ENCODE measurements at regions not wholly inside any gene's neighbourhood (a gene's known extent, or its start where the extent isn't known, plus 50 kb on each side); places are given as distances from the start of the nearest gene placed in this dataset.

DNA sequence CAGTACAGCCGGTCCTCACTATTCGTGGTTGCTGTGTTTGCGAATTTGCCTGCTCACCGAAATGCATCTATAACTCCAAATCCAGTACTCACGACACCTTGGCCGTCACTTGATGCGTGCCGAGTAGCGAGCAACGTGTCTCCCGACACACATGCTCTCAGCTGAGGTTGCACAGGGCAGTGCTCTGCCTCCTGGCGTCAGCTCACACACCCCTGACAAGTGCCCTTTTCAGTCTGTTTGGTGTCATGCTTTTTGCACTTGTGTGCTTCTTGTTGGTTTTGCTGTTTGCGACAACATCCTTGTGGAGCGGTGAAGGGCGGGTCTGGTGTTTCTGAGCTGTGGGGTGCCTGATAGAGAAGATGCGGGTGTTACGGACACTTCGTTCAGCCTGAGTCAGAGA is 110.4 kb upstream of the RFLNA start:
- H3K36me3 ChIP-seq (ENCODE audit: control insufficient read depth, insufficient read depth, low read length): no peaks in the 10 kb centered on the region
- DNase-seq (ENCODE audit: low read depth) (no peak), FAIRE-seq (no peak)
- no peak overlapping the region for H3K4me3 ChIP-seq (ENCODE audit: low read depth, low read length)
- TF ChIP-seq, protein P1, sequence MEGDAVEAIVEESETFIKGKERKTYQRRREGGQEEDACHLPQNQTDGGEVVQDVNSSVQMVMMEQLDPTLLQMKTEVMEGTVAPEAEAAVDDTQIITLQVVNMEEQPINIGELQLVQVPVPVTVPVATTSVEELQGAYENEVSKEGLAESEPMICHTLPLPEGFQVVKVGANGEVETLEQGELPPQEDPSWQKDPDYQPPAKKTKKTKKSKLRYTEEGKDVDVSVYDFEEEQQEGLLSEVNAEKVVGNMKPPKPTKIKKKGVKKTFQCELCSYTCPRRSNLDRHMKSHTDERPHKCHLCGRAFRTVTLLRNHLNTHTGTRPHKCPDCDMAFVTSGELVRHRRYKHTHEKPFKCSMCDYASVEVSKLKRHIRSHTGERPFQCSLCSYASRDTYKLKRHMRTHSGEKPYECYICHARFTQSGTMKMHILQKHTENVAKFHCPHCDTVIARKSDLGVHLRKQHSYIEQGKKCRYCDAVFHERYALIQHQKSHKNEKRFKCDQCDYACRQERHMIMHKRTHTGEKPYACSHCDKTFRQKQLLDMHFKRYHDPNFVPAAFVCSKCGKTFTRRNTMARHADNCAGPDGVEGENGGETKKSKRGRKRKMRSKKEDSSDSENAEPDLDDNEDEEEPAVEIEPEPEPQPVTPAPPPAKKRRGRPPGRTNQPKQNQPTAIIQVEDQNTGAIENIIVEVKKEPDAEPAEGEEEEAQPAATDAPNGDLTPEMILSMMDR (IDR thresholded peaks at IDR 0.05; ENCODE audit: insufficient read depth, low read length, severe bottlenecking): no peak
- no peaks in the 10 kb centered on the region for H3K27me3 ChIP-seq (ENCODE audit: control insufficient read depth, insufficient read depth, low read length)

DNA sequence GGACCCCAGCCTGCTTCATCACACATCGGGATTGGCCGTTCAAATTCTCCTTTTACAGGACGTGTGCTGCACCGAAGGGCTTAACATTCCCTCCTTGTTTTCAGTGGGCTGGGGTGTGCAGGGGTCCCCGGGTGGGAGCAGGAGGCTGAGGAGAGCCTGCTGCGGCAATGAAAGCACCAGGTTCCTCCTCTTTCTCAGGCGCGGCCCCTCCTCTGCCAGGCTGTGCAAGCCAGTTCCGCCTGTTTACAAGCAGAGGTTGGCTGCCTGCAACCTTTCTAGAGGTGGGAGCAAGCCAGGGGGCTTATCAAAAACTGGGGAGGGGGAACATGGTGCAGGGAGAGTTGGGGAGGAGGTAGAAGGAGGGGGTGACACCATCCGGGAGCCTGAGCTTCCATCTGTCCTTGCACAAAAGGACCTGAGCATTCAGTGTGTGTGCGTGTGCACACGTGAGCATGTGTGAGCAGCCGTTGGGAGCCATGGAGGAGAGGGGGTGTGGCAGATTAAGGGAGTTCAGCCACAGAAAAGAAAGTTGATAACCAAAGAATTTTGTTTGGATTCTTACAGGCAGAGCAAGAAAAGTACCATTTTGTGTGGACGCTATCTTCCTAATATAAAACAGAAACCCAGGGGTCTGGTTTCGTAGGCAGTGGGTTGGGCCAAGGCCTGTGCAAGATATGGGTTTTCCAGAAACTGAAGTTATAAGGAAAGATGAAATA is 108.8 kb upstream of the RFLNA start:
- DNase-seq (ENCODE audit: low read depth) (no peak), FAIRE-seq (no peak)
- TF ChIP-seq, protein P1 (IDR thresholded peaks at IDR 0.05; ENCODE audit: insufficient read depth, low read length, severe bottlenecking): no peak
- no peaks in the 10 kb centered on the region for H3K27me3 ChIP-seq (ENCODE audit: control insufficient read depth, insufficient read depth, low read length)
- no peak overlapping the region for H3K4me3 ChIP-seq (ENCODE audit: low read depth, low read length)
- no peaks in the 10 kb centered on the region for H3K36me3 ChIP-seq (ENCODE audit: control insufficient read depth, insufficient read depth, low read length)

DNA sequence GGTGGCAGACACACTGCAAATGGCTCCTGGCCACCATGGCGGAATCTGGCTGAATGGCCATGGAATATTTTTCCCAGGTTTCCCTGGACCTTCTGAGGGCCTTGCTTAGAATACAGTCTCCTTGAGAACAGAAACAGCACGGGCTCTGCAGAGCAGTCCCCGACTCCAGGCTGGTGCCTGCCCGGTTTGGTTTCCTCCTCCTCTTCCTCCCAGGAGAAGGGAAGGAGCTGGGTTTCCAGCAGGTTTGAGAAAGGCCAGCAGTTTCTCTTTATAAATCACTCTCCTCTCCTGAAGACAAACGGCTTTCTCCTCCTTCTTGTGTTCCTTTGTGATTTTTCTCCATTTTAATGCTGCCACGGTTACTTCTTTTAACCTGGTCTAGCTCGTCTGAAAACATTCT is 106.8 kb upstream of the RFLNA start:
- no peak for DNase-seq (ENCODE audit: low read depth)
- Histone ChIP-seq H3K27me3 (ENCODE audit: control insufficient read depth, insufficient read depth, low read length) (no peaks in the 10 kb centered on the region), H3K36me3 (ENCODE audit: control insufficient read depth, insufficient read depth, low read length) (no peaks in the 10 kb centered on the region), H3K4me3 (ENCODE audit: low read depth, low read length) (no peak overlapping the region)
- no peak for FAIRE-seq
- TF ChIP-seq, protein P1 (IDR thresholded peaks at IDR 0.05; ENCODE audit: insufficient read depth, low read length, severe bottlenecking): no peak

DNA sequence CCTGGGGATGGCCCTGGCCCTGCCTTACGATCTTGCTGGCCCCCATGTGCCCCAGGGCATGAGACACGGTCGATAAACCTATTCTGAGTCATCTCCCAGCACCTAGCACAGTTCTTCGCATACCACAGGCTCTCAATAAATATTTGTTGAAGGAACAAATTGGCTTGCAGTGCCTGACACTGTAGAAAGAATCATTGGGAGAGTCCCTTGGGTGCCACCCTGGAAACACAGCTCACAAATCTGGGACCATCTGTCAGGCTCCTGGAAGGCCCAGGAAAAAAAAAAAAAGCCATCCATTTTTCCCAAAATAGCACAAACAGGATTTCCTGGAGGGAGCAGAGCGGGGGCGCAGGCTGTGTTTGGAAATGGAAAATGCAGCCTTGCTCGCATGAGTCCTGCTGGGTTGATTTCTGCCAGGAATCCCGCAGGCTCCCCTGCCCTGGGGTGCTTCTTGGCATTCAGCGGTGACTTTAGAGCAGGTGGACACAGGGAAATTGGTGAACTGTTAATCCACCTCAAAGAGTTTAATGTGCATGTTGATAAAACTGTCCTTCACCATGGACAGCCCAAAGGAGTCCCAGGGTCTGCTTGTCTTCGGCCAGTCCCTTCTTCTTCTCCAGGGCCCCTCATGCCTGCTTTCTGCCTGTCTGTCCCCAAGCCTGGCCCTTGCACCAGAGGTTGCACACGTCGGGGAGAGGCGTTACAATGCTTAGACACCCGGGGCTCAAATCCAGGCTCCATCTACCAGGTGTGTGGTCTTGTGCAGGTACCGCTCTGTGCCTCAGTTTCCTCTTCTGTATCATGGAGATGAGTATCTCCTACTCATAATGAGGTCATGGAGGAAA is 106.1 kb upstream of the RFLNA start:
- DNase-seq (ENCODE audit: low read depth): peak; percentile 11

DNA sequence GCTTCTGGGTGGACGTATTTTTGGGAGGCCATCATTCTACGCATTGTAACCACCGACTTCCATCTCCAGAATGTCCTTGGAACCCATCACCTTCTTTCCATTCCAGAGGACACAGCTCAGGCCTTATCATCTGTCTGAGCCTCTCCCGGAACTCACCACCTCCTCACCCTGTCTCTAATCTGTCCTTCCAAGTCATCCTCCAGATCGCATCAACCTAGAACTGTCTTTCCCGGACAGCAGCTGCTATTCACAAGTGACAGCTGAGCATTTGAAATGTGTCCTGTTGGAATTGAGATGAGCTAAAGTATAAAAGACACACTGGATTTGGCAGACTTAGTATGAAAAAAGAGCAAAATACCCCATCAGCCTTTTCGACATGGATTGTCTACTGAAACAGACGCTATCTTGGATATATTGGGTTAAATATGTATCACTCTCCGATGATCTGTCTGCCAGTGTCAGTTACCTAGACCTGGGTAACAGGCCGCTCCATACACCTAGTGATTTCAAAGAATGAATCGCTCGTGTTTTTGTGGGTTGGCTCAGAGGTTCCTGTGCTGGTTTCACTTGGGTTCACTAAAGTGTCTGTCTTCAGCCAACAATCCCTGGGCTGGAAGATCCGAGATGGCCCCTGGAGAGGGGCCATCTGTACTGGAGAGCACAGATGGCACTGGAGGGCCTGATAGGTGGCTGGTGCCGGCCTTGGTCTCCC is 104.4 kb upstream of the RFLNA start:
- TF ChIP-seq, protein P1 (IDR thresholded peaks at IDR 0.05; ENCODE audit: insufficient read depth, low read length, severe bottlenecking): no peak
- Histone ChIP-seq H3K27me3 (ENCODE audit: control insufficient read depth, insufficient read depth, low read length) (no peaks in the 10 kb centered on the region), H3K36me3 (ENCODE audit: control insufficient read depth, insufficient read depth, low read length) (no peaks in the 10 kb centered on the region), H3K4me3 (ENCODE audit: low read depth, low read length) (no peak overlapping the region)
- FAIRE-seq (peak; percentile 32), DNase-seq (ENCODE audit: low read depth) (no peak)

More for the DNA sequence above, 106.1 kb upstream of the RFLNA start:
- TF ChIP-seq, protein P1 (IDR thresholded peaks at IDR 0.05; ENCODE audit: insufficient read depth, low read length, severe bottlenecking): no peak
- no peaks in the 10 kb centered on the region for H3K27me3 ChIP-seq (ENCODE audit: control insufficient read depth, insufficient read depth, low read length)
- no peak overlapping the region for H3K4me3 ChIP-seq (ENCODE audit: low read depth, low read length)
- FAIRE-seq: no peak
- no peaks in the 10 kb centered on the region for H3K36me3 ChIP-seq (ENCODE audit: control insufficient read depth, insufficient read depth, low read length)

All from bronchial epithelial cell (primary cell).